ENCODE measurements at regions not wholly inside any gene's neighbourhood (a gene's known extent, or its start where the extent isn't known, plus 50 kb on each side); places are given as distances from the start of the nearest gene placed in this dataset.

GRCh38 chr17:56740481-56740880, 93.2 kb downstream of the C17orf67 start:
- DNase-seq = no peak
